BJ (cell line): ENCODE measurements at regions not wholly inside any gene's neighbourhood (a gene's known extent, or its start where the extent isn't known, plus 50 kb on each side); places are given as distances from the start of the nearest gene placed in this dataset.

ENCODE experiments used
- CTCF ChIA-PET: fragments of 350-600 bp; formaldehyde crosslinking; extraction: SDS; loops from one replicate; lab custom pipeline; 2021; ENCODE audit warnings: antibody characterized with exemption, inconsistent platforms; lab: Yijun Ruan, JAX
- POLR2A ChIA-PET: fragments of 300-600 bp; sonication (Branson Sonifier 250); formaldehyde crosslinking; extraction: SDS; loops from one replicate; lab custom pipeline; 2021; ENCODE audit warnings: antibody characterized with exemption; lab: Charles Lee
- DNase-seq: peaks from one replicate; pipeline ENCODE4 v3.0.0-alpha.2; 2011; ENCODE audit warnings: low read depth
- H3K27me3 ChIP-seq: 2 replicates; pipeline ENCODE4 v1.6.0; 2011; ENCODE audit warnings: low read length; ENCODE audit not compliant: control insufficient read depth, insufficient read depth
- H3K36me3 ChIP-seq: 2 replicates; pipeline ENCODE4 v1.5.1; 2011; ENCODE audit warnings: low read length; ENCODE audit not compliant: control insufficient read depth, insufficient read depth
- H3K4me3 ChIP-seq: 2 replicates; pipeline ENCODE4 v1.5.1; 2011; ENCODE audit warnings: low read depth, mild to moderate bottlenecking, control low read depth, low read length
- TF ChIP-seq, protein P1 (sequence below): IDR thresholded peaks from 2 replicates; pipeline ENCODE4 v1.5.1; 2011; ENCODE audit warnings: low read depth, mild to moderate bottlenecking, control low read depth, inconsistent platforms, low read length, moderate library complexity; ENCODE audit not compliant: insufficient read depth

DNA sequence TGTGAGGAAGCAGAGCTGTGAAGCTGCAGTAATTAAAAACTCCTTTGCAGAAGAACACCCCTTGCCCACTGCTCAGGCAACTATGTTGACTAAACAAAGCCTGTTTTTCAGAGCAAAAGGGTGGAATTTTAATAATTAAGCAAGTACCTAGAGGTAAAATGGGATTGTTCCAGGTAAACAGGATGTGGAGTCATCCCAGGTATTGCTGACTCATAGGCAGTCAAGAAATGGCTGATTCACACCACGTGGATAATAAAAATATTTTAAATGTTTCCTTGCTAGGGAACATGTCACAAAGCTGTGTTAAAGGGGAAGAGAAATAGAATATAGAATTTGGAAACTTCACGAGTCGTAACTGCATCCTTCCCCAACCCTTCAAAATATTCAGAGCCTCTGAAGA is 491.8 kb downstream of the BTBD3 start:
- POLR2A ChIA-PET: no interaction called here
- TF ChIP-seq, protein P1, sequence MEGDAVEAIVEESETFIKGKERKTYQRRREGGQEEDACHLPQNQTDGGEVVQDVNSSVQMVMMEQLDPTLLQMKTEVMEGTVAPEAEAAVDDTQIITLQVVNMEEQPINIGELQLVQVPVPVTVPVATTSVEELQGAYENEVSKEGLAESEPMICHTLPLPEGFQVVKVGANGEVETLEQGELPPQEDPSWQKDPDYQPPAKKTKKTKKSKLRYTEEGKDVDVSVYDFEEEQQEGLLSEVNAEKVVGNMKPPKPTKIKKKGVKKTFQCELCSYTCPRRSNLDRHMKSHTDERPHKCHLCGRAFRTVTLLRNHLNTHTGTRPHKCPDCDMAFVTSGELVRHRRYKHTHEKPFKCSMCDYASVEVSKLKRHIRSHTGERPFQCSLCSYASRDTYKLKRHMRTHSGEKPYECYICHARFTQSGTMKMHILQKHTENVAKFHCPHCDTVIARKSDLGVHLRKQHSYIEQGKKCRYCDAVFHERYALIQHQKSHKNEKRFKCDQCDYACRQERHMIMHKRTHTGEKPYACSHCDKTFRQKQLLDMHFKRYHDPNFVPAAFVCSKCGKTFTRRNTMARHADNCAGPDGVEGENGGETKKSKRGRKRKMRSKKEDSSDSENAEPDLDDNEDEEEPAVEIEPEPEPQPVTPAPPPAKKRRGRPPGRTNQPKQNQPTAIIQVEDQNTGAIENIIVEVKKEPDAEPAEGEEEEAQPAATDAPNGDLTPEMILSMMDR: no peak
- CTCF ChIA-PET: no interaction called here
- DNase-seq: no peak
- no peaks in the 10 kb centered on the region for H3K27me3 ChIP-seq
- no peaks in the 10 kb centered on the region for H3K36me3 ChIP-seq
- H3K4me3 ChIP-seq: no peak overlapping the region

DNA sequence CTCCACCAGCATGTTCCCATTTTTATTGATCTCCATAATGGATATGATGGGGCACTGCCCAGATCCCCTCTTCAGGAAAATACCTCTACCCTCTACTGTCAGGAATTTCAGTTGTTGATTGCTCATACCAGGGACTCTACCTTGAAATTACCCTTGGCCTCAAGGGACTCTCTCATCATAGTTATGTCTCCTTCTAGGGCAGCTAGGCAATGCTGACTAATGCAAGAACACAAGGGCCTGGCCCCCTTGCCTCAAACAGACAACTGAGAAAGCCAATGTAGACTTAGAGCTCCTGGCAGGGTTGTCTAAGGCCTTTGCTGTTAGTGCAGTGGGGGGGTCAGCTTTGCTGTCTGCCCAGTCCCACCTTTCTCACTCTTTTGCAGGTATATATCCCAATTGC is 493.1 kb downstream of the BTBD3 start:
- Histone ChIP-seq H3K4me3 (no peak overlapping the region), H3K27me3 (no peaks in the 10 kb centered on the region), H3K36me3 (no peaks in the 10 kb centered on the region)
- no peak for DNase-seq
- ChIA-PET POLR2A (no interaction called here), CTCF (no interaction called here)
- TF ChIP-seq, protein P1: no peak

DNA sequence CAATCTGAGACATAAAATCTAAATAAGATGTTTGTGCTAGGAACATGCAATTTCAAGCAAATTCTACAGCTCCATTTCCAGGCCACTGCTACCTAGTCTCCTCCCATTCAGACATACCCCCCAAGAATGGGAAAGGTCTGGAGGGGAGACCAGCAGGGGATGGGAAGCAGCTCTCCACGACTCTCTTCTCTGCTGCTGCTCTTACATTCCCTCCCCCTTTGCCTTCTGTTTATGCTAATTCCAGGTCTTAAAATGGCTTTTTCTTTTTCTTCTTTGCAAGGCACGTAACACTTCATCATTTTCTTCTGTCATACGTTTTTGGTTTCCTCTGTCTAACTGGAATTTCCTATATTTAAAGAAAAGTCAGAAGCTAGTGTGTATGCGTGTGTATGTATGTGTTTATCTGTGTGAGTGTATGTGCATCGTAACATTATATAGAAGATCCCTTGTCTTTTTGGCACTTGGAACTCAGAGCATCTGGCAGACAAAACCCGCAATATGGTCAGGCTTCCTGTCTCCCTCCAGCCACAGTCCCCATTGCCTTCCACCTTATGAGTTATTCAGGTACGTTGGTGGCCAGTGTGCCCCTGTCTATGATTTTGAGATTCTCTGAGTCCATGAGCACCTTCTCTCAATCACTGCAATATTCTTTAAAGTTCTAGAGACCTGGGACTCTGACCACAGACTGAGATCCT is 493.7 kb downstream of the BTBD3 start:
- Histone ChIP-seq H3K36me3 (no peaks in the 10 kb centered on the region), H3K27me3 (no peaks in the 10 kb centered on the region), H3K4me3 (no peak overlapping the region)
- DNase-seq: no peak
- CTCF ChIA-PET: no interaction called here
- POLR2A ChIA-PET: no interaction called here
- TF ChIP-seq, protein P1: no peak

DNA sequence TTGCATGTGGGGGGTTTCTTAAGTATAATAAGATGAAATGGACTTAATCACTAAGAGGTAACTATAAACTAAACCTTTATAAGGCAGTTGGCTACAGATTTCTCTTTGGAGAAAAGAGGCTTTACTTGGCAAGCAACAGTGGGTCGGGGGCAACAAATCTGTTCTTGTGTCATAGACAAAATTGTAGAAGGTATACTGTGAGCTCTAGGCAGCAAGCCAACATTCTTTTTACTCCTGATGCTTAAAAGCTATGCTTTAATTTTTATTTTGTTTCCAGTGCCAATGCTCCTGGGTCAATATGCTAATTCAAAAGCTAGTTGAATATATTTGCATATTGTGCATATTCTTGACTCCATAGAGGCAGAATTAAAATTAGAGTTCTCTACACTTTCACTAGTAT is 495.4 kb downstream of the BTBD3 start:
- ChIA-PET CTCF (no interaction called here), POLR2A (no interaction called here)
- H3K27me3 ChIP-seq: no peaks in the 10 kb centered on the region
- TF ChIP-seq, protein P1: no peak
- H3K36me3 ChIP-seq: no peaks in the 10 kb centered on the region
- DNase-seq: no peak
- H3K4me3 ChIP-seq: no peak overlapping the region

DNA sequence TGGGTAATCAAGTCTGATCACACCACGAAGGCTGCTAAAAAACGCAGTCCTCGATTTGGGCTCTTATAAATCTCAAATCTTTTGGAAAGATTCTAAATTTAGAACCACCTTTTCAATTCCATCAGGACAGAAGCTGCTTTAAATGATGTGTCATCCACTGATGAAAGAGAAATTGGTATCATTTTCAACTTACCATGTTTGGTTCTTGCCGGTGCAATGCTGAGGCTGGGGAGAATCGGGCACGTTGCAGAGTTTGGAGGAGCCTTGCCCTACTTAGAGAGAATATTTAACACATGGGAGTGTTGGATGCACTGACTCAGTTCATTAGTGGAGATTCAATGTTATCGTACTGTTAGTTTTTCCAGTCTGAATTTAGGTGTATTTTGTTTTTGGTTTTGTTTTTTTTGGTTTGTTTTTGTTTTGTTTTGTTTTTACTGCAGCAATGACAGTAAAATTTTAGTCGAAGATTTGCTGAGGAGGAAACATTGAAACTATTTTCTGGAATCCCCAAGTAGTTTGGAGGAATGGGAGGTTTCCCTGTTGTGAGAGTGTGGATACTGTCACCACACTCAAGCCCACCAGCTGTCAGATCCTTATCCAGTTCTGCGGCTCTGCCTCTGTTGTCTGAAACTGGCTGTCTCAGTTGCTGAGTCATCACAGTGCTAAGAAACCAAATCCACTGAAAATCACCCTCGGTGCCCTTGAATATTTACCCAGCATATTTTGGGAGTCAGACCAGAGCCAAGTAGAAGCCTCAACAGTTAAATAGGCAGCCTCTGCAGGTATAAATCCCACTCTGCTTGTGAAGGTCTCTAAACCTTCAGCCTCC is 497.0 kb downstream of the BTBD3 start:
- H3K4me3 ChIP-seq: no peak overlapping the region
- no peak for DNase-seq
- TF ChIP-seq, protein P1: no peak
- ChIA-PET CTCF (no interaction called here), POLR2A (no interaction called here)
- no peaks in the 10 kb centered on the region for H3K36me3 ChIP-seq
- H3K27me3 ChIP-seq: no peaks in the 10 kb centered on the region
